Neuronal stem cell (in vitro differentiated cells): ENCODE measurements at regions not wholly inside any gene's neighbourhood (a gene's known extent, or its start where the extent isn't known, plus 50 kb on each side); places are given as distances from the start of the nearest gene placed in this dataset.
"Not testable (repeated sequence)": the region's sequence is repeated elsewhere in the genome, so short reads cannot be mapped to it uniquely, and the experiment has no call there.

Experiments used
- DNase-seq: peaks from one replicate; pipeline ENCODE4 v3.0.0-alpha.2; 2013; ENCODE audit warnings: low spot score
- H2AFZ ChIP-seq: one replicate; pipeline ENCODE4 v1.6.1; 2013; ENCODE audit warnings: mild to moderate bottlenecking, low read length, inconsistent platforms
- H2AK5ac ChIP-seq: 2 replicates; pipeline ENCODE4 v1.6.1; 2013; ENCODE audit warnings: low read depth, mild to moderate bottlenecking, inconsistent platforms, low read length, moderate library complexity, mixed read lengths
- H2BK120ac ChIP-seq: 2 replicates; pipeline ENCODE4 v1.6.1; 2013; ENCODE audit warnings: low read depth, mild to moderate bottlenecking, inconsistent platforms, low read length, moderate library complexity, mixed read lengths
- H2BK12ac ChIP-seq: one replicate; pipeline ENCODE4 v1.6.1; 2013; ENCODE audit warnings: low read length, inconsistent platforms
- H2BK15ac ChIP-seq: 2 replicates; pipeline ENCODE4 v1.6.1; 2013; ENCODE audit warnings: mild to moderate bottlenecking, low read length, inconsistent platforms, mixed read lengths
- H2BK5ac ChIP-seq: one replicate; pipeline ENCODE4 v1.6.1; 2013; ENCODE audit warnings: inconsistent platforms, mild to moderate bottlenecking, low read length, moderate library complexity
- H3K14ac ChIP-seq: one replicate; pipeline ENCODE4 v1.6.1; 2013; ENCODE audit warnings: low read length, inconsistent platforms
- H3K18ac ChIP-seq: 2 replicates; pipeline ENCODE4 v1.6.1; 2013; ENCODE audit warnings: low read length, inconsistent platforms
- H3K23ac ChIP-seq: 2 replicates; pipeline ENCODE4 v1.6.1; 2013; ENCODE audit warnings: low read depth, mild to moderate bottlenecking, mixed read lengths, low read length, inconsistent platforms; ENCODE audit not compliant: poor library complexity
- H3K27ac ChIP-seq: replicated peaks from 3 replicates; pipeline ENCODE4 v1.5.1; 2013; ENCODE audit warnings: low read length, inconsistent platforms
- H3K27me3 ChIP-seq, 3 experiments: 2 replicates each; pipeline ENCODE4 v1.6.1; 2013; ENCODE audit warnings: low read length in 3 of 3, mild to moderate bottlenecking in 2 of 3, inconsistent platforms in 1 of 3, low read depth in 1 of 3, mixed read lengths in 1 of 3, moderate library complexity in 1 of 3; ENCODE audit not compliant: control insufficient read depth in 3 of 3, insufficient read depth in 3 of 3
- H3K36me3 ChIP-seq, 2 donors: replicated peaks in 1 of 2; 2 replicates each; pipeline ENCODE4 v1.6.1; 2013; ENCODE audit warnings: low read length in 2 of 2; ENCODE audit not compliant: control insufficient read depth in 2 of 2, insufficient read depth in 2 of 2
- H3K4ac ChIP-seq: 2 replicates; pipeline ENCODE4 v1.6.1; 2013; ENCODE audit warnings: inconsistent platforms, mild to moderate bottlenecking, low read length, moderate library complexity
- H3K4me1 ChIP-seq, 2 donors: 1 replicate in 1 of 2; 2 replicates in 1 of 2; pipeline ENCODE4 v1.6.1; 2013; ENCODE audit warnings: low read length in 2 of 2, low read depth in 1 of 2; ENCODE audit not compliant: control insufficient read depth in 2 of 2, insufficient read depth in 1 of 2
- H3K4me2 ChIP-seq: one replicate; pipeline ENCODE4 v1.6.1; 2013; ENCODE audit warnings: mild to moderate bottlenecking, low read length, inconsistent platforms; ENCODE audit not compliant: insufficient read depth, poor library complexity, severe bottlenecking
- H3K4me3 ChIP-seq, 2 donors: 2 replicates each; pipeline ENCODE4 v1.5.1; 2013; ENCODE audit warnings: low read length in 2 of 2, mild to moderate bottlenecking in 2 of 2, inconsistent platforms in 1 of 2, moderate library complexity in 1 of 2
- H3K79me1 ChIP-seq: one replicate; pipeline ENCODE4 v1.6.1; 2013; ENCODE audit warnings: low read depth, mild to moderate bottlenecking, inconsistent platforms, low read length, moderate library complexity
- H3K9ac ChIP-seq: one replicate; pipeline ENCODE4 v1.6.1; 2013; ENCODE audit warnings: mild to moderate bottlenecking, low read depth, low read length, inconsistent platforms; ENCODE audit not compliant: poor library complexity
- H3K9me3 ChIP-seq, 2 donors: replicated peaks in 1 of 2; 2 replicates each; pipeline versions ENCODE3 to v1.6.1; 2013; ENCODE audit warnings: low read length in 2 of 2, mild to moderate bottlenecking in 2 of 2, inconsistent platforms in 1 of 2, low read depth in 1 of 2, mixed read lengths in 1 of 2, moderate library complexity in 1 of 2; ENCODE audit not compliant: control insufficient read depth in 2 of 2, insufficient read depth in 1 of 2
- H4K8ac ChIP-seq: one replicate; pipeline ENCODE4 v1.6.1; 2013; ENCODE audit warnings: low read depth, mild to moderate bottlenecking, inconsistent platforms, low read length, moderate library complexity
- H4K91ac ChIP-seq: one replicate; pipeline ENCODE4 v1.6.1; 2013; ENCODE audit warnings: low read length, low read depth, mild to moderate bottlenecking, inconsistent platforms; ENCODE audit not compliant: poor library complexity
- WGBS, 2 donors: extraction: QIAGEN DNeasy Blood & Tissue Kit; methylation state at CpG; one replicate each; pipeline ENCODE4 v1.1.7; 2013; ENCODE audit warnings: missing lambda C conversion rate in 2 of 2, mixed read lengths in 1 of 2; ENCODE audit not compliant: insufficient read length in 2 of 2, insufficient replicate concordance in 1 of 2; ENCODE audit errors: extremely low coverage in 2 of 2; 5-methylcytosine and 5-hydroxymethylcytosine counted together

DNA sequence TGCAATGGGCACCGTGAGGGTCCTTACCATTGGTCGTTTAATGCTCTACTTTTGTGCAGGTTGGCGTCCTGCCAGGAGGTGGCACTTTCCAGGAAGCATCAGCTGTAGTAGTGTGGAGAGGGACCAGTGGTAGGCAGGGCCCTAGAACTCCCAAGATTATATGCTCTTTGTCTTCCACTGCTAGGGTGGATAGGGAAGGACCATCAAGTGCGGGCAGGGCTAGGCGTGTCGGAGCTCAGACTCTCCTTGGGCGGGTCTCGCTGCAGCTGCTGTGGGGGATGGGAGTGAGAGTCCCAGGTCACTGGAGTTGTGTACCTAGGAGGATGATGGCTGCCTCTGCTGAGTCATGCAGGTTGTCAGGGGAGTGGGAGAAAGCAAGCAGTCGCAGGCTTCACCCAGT is 134.7 kb downstream of the KLF8 start:
- Histone ChIP-seq H3K36me3 (no peaks in the 10 kb centered on the region), H2AK5ac (no peak overlapping the region), H2BK15ac (no peak overlapping the region), H4K91ac (no peak overlapping the region), H2BK120ac (no peak overlapping the region), H3K4me1 (no peaks in the 10 kb centered on the region), H2BK5ac (no peak overlapping the region), H3K4ac (no peak overlapping the region), H3K14ac (no peak overlapping the region), H3K9me3 (no peaks in the 10 kb centered on the region), H4K8ac (no peak overlapping the region), H3K4me2 (no peak overlapping the region), H2BK12ac (no peak overlapping the region), H3K23ac (no peak overlapping the region), H3K27ac (no peak overlapping the region), H3K79me1 (no peaks in the 10 kb centered on the region), H3K18ac (no peak overlapping the region), H2AFZ (no peak overlapping the region), H3K4me3 (no peak overlapping the region), H3K9ac (no peak overlapping the region), H3K27me3 (no peaks in the 10 kb centered on the region)
- DNase-seq, result no peak
- no CpG with 5 or more reads among the region's 9 CpGs for WGBS, 2 donors

DNA sequence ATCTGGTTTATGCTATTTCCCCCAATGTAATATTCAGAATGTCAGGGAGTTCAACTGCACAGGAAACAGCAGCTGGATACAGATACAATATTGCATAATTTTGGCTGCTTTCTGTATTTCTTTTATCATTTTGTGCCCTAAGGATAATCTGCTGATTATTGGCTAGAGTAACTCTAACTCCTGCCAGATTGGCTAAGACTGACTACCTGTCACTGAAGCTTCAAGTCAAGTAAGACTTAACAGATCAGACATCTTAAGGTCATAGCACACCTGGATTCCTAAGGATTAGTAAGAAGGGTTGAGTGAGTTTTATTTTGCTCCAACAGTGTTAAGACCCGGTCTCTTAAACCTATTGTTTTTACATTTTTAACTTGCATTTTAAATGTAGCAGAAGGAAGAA is 136.8 kb downstream of the KLF8 start:
- Histone ChIP-seq H2BK15ac (no peak overlapping the region), H3K23ac (no peak overlapping the region), H3K14ac (no peak overlapping the region), H3K4me2 (no peak overlapping the region), H2BK120ac (no peak overlapping the region), H3K9me3 (no peaks in the 10 kb centered on the region), H4K91ac (no peak overlapping the region), H3K36me3 (no peaks in the 10 kb centered on the region), H3K4ac (no peak overlapping the region), H3K18ac (no peak overlapping the region), H3K4me1 (no peaks in the 10 kb centered on the region), H2AFZ (no peak overlapping the region), H3K4me3 (no peak overlapping the region), H3K79me1 (no peaks in the 10 kb centered on the region), H4K8ac (no peak overlapping the region), H3K27me3 (no peaks in the 10 kb centered on the region), H3K9ac (no peak overlapping the region), H3K27ac (no peak overlapping the region), H2BK5ac (no peak overlapping the region), H2AK5ac (no peak overlapping the region), H2BK12ac (no peak overlapping the region)
- no peak for DNase-seq
- no CpG with 5 or more reads among the region's 1 CpG for WGBS, 2 donors

DNA sequence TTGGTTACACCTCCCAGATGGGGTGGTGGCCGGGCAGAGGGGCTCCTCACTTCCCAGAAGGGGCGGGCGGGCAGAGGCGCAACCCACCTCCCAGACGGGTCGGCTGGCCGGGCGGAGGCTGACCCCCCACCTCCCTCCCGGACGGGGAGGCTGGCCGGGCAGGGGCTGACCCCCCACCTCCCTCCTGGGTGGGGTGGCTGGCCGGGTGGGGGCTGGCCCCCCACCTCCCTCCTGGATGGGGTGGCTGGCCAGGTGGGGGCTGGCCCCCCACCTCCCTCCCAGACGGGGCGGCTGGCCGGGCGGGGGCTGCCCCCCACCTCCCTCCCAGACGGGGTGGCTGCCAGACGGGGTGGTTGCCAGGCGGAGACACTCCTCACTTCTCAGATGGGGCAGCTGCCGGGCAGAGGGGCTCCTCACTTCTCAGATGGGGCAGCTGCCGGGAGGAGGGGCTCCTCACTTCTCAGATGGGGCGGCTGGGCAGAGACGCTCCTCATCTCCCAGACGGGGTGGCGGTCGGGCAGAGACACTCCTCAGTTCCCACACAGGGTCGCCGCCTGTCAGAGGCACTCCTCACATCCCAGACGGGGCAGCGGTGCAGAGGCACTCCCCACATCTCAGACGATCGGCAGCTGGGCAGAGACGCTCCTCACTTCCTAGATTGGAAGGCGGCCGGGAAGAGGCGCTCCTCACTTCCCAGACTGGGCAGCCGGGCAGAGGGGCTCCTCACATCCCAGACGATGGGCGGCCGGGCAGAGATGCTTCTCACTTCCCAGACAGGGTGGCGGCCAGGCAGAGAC is 148.0 kb downstream of the KLF8 start:
- not testable (repeated sequence) for H3K79me1 ChIP-seq, H3K36me3 ChIP-seq, H3K14ac ChIP-seq, H3K4me2 ChIP-seq, H4K8ac ChIP-seq, H3K9me3 ChIP-seq, H3K4me1 ChIP-seq, H2BK120ac ChIP-seq, H2BK15ac ChIP-seq, H3K4ac ChIP-seq, H3K27ac ChIP-seq, H3K18ac ChIP-seq, H3K23ac ChIP-seq, H2AFZ ChIP-seq, H4K91ac ChIP-seq, H3K4me3 ChIP-seq, H3K27me3 ChIP-seq, H2BK5ac ChIP-seq, H2AK5ac ChIP-seq, H3K9ac ChIP-seq, DNase-seq, H2BK12ac ChIP-seq
- no CpG with 5 or more reads among the region's 41 CpGs for WGBS, 2 donors

DNA sequence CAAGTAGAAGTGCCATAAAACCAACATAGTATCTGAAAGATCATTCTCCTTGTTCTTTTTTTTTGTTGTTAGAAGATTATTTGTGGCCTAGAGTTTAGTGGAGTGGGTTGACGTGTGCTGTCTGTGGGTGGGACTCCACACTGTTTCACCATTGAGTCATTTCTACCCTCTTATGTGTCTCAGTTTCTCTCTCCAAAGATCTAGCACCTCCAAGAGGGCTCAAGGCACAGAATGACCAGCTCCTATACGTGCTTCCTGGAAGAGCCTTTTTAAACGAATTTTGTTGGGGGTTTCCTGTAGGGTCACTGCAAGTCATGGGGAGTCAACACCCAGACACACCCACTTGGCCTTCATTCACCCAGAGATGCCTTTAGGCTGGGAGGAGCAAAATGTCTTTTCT is 150.1 kb downstream of the KLF8 start:
- no peak for DNase-seq
- Histone ChIP-seq H2BK15ac (no peak overlapping the region), H2AFZ (no peak overlapping the region), H2AK5ac (no peak overlapping the region), H2BK12ac (no peak overlapping the region), H3K4ac (no peak overlapping the region), H3K27ac (no peak overlapping the region), H4K91ac (no peak overlapping the region), H3K9me3 (no peaks in the 10 kb centered on the region), H3K4me1 (no peaks in the 10 kb centered on the region), H3K9ac (no peak overlapping the region), H2BK120ac (no peak overlapping the region), H3K4me3 (no peak overlapping the region), H3K27me3 (no peaks in the 10 kb centered on the region), H4K8ac (no peak overlapping the region), H3K36me3 (no peaks in the 10 kb centered on the region), H3K23ac (no peak overlapping the region), H3K79me1 (no peaks in the 10 kb centered on the region), H3K4me2 (no peak overlapping the region), H3K14ac (no peak overlapping the region), H3K18ac (no peak overlapping the region), H2BK5ac (no peak overlapping the region)
- no CpG with 5 or more reads among the region's 3 CpGs for WGBS, 2 donors
